HG03457 (cell line): ENCODE measurements at regions not wholly inside any gene's neighbourhood (a gene's known extent, or its start where the extent isn't known, plus 50 kb on each side); places are given as distances from the start of the nearest gene placed in this dataset.

Source experiments
- ATAC-seq: cut with Tn5 transposase; IDR thresholded peaks from one replicate; pipeline ENCODE4 v1.9.1; 2021; ENCODE audit warnings: moderate number of reproducible peaks; ENCODE audit not compliant: unreplicated experiment

GRCh38 chr10:117635826-117636225 lies 93.3 kb downstream of the EMX2 start:
- no peak for ATAC-seq

GRCh38 chr10:117638200-117638599 lies 95.7 kb downstream of the EMX2 start:
- no peak for ATAC-seq

- ATAC-seq: no peak
Observed at GRCh38 chr10:117638664-117639200, 96.2 kb downstream of the EMX2 start.

GRCh38 chr10:117640406-117640805 lies 97.9 kb downstream of the EMX2 start:
- ATAC-seq: no peak

- no peak for ATAC-seq
Observed at GRCh38 chr10:117646718-117647117, 104.2 kb downstream of the EMX2 start.

- ATAC-seq: no peak
Observed at GRCh38 chr10:117647306-117647705, 104.8 kb downstream of the EMX2 start.

- no peak for ATAC-seq
Observed at GRCh38 chr10:117651121-117651520, 108.6 kb downstream of the EMX2 start.

- ATAC-seq: peak; percentile 17
Observed at GRCh38 chr10:117652228-117653169, 110.0 kb downstream of the EMX2 start.

GRCh38 chr10:117653170-117653515 lies 110.6 kb downstream of the EMX2 start:
- peak; percentile 81 for ATAC-seq

- no peak for ATAC-seq
Observed at GRCh38 chr10:117654105-117654504, 111.6 kb downstream of the EMX2 start.

- ATAC-seq: peak; percentile 84
Observed at GRCh38 chr10:117656385-117657367, 114.1 kb downstream of the EMX2 start.

GRCh38 chr10:117661316-117661715 lies 118.8 kb downstream of the EMX2 start:
- ATAC-seq: no peak

GRCh38 chr10:117662126-117662525 lies 119.6 kb downstream of the EMX2 start:
- no peak for ATAC-seq

GRCh38 chr10:117662751-117663540 lies 120.4 kb downstream of the EMX2 start:
- no peak for ATAC-seq

- peak; percentile 99 for ATAC-seq
Observed at GRCh38 chr10:117663750-117664149, 121.2 kb downstream of the EMX2 start.

GRCh38 chr10:117664288-117664687 lies 121.7 kb downstream of the EMX2 start:
- ATAC-seq: no peak

- no peak for ATAC-seq
Observed at GRCh38 chr10:117666166-117666565, 123.6 kb downstream of the EMX2 start.

GRCh38 chr10:117666965-117667364 lies 124.4 kb downstream of the EMX2 start:
- no peak for ATAC-seq

- ATAC-seq: no peak
Observed at GRCh38 chr10:117667831-117668230, 125.3 kb downstream of the EMX2 start.

- ATAC-seq: no peak
Observed at GRCh38 chr10:117668327-117669008, 125.9 kb downstream of the EMX2 start.
